ENCODE measurements at regions not wholly inside any gene's neighbourhood (a gene's known extent, or its start where the extent isn't known, plus 50 kb on each side); places are given as distances from the start of the nearest gene placed in this dataset.

DNA sequence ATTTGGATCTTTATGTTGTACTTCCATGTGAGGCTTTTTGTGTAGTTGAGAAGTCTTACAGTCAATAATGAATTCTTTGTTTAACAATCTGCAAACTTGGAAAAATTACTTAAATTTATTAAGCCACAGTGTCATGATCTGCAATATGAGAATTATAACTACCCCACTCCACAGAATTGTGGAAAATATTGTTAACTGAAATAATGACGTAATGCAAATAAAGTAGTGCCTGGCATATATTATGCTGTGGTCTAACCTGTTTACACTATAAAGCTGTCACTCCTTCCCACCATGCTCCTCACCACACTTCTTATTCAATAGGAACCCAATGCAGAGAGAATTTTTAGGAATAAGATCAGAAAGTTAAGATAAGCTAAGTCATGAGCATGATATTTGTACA, 632.1 kb upstream of the GALNTL6 start:
- POLR2A ChIA-PET: no interaction called here
- TF ChIP-seq MXD4 (CRISPR knock-in tag; IDR thresholded peaks at IDR 0.05; ENCODE audit: borderline replicate concordance) (no peak), IRF2 (CRISPR knock-in tag; IDR thresholded peaks at IDR 0.05; ENCODE audit: borderline replicate concordance, low read depth) (no peak), OVOL2 (CRISPR knock-in tag; IDR thresholded peaks at IDR 0.05; ENCODE audit: borderline replicate concordance) (no peak)
- ATAC-seq (no peak), DNase-seq (ENCODE audit: low spot score) (no peak)
- no peaks in the 10 kb centered on the region for H3K4me1 Mint-ChIP-seq
- H3K36me3 Mint-ChIP-seq: no peaks in the 10 kb centered on the region
- H3K27me3 Mint-ChIP-seq (ENCODE audit: low read depth): no peaks in the 10 kb centered on the region
- H3K4me3 Mint-ChIP-seq: no peak overlapping the region
- peaks cover 6% of the 10 kb centered on the region for H3K9me3 Mint-ChIP-seq
- CTCF ChIA-PET: no interaction called here
- no peak overlapping the region for H3K27ac Mint-ChIP-seq

- H3K27ac Mint-ChIP-seq: no peak overlapping the region
- H3K36me3 Mint-ChIP-seq: peaks cover 8% of the 10 kb centered on the region; the same call in 1 of the 2 replicates
- H3K27me3 Mint-ChIP-seq (ENCODE audit: low read depth): no peaks in the 10 kb centered on the region
- no peak overlapping the region for H3K4me3 Mint-ChIP-seq
- no peak for DNase-seq (ENCODE audit: low spot score)
- ChIA-PET POLR2A (no interaction called here), CTCF (no interaction called here)
- H3K4me1 Mint-ChIP-seq: no peaks in the 10 kb centered on the region; the same call in 1 of the 2 replicates
- ATAC-seq: no peak
- H3K9me3 Mint-ChIP-seq: peaks cover 14% of the 10 kb centered on the region
- no peak for TF ChIP-seq NFATC4 (CRISPR knock-in tag; IDR thresholded peaks at IDR 0.05)
- TF ChIP-seq, protein P1, sequence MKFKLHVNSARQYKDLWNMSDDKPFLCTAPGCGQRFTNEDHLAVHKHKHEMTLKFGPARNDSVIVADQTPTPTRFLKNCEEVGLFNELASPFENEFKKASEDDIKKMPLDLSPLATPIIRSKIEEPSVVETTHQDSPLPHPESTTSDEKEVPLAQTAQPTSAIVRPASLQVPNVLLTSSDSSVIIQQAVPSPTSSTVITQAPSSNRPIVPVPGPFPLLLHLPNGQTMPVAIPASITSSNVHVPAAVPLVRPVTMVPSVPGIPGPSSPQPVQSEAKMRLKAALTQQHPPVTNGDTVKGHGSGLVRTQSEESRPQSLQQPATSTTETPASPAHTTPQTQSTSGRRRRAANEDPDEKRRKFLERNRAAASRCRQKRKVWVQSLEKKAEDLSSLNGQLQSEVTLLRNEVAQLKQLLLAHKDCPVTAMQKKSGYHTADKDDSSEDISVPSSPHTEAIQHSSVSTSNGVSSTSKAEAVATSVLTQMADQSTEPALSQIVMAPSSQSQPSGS (CRISPR knock-in tag; IDR thresholded peaks at IDR 0.05; ENCODE audit: borderline replicate concordance, low read depth): no peak
- no peak for TF ChIP-seq ETV6 (CRISPR knock-in tag; IDR thresholded peaks at IDR 0.05)
- TF ChIP-seq ZNF219 (CRISPR knock-in tag; IDR thresholded peaks at IDR 0.05; ENCODE audit: borderline replicate concordance): no peak
- TF ChIP-seq USF2 (CRISPR knock-in tag; IDR thresholded peaks at IDR 0.05): no peak
- TF ChIP-seq, protein P2, sequence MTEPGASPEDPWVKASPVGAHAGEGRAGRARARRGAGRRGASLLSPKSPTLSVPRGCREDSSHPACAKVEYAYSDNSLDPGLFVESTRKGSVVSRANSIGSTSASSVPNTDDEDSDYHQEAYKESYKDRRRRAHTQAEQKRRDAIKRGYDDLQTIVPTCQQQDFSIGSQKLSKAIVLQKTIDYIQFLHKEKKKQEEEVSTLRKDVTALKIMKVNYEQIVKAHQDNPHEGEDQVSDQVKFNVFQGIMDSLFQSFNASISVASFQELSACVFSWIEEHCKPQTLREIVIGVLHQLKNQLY (CRISPR knock-in tag; IDR thresholded peaks at IDR 0.05): no peak
- TF ChIP-seq RELA (CRISPR knock-in tag; IDR thresholded peaks at IDR 0.05; ENCODE audit: borderline replicate concordance): no peak
- no peak for TF ChIP-seq MXD4 (CRISPR knock-in tag; IDR thresholded peaks at IDR 0.05; ENCODE audit: borderline replicate concordance)
- TF ChIP-seq, protein P3, sequence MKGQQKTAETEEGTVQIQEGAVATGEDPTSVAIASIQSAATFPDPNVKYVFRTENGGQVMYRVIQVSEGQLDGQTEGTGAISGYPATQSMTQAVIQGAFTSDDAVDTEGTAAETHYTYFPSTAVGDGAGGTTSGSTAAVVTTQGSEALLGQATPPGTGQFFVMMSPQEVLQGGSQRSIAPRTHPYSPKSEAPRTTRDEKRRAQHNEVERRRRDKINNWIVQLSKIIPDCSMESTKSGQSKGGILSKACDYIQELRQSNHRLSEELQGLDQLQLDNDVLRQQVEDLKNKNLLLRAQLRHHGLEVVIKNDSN (CRISPR knock-in tag; IDR thresholded peaks at IDR 0.05): no peak
- TF ChIP-seq TP53 (CRISPR knock-in tag; IDR thresholded peaks at IDR 0.05): no peak
- no peak for TF ChIP-seq KAT7 (CRISPR knock-in tag; IDR thresholded peaks at IDR 0.05; ENCODE audit: borderline replicate concordance)
- TF ChIP-seq, protein P4, sequence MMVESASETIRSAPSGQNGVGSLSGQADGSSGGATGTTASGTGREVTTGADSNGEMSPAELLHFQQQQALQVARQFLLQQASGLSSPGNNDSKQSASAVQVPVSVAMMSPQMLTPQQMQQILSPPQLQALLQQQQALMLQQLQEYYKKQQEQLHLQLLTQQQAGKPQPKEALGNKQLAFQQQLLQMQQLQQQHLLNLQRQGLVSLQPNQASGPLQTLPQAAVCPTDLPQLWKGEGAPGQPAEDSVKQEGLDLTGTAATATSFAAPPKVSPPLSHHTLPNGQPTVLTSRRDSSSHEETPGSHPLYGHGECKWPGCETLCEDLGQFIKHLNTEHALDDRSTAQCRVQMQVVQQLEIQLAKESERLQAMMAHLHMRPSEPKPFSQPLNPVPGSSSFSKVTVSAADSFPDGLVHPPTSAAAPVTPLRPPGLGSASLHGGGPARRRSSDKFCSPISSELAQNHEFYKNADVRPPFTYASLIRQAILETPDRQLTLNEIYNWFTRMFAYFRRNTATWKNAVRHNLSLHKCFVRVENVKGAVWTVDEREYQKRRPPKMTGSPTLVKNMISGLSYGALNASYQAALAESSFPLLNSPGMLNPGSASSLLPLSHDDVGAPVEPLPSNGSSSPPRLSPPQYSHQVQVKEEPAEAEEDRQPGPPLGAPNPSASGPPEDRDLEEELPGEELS (CRISPR knock-in tag; IDR thresholded peaks at IDR 0.05): no peak
- TF ChIP-seq FOXJ3 (CRISPR knock-in tag; IDR thresholded peaks at IDR 0.05; ENCODE audit: borderline replicate concordance): no peak
- no peak for TF ChIP-seq AR (CRISPR knock-in tag; IDR thresholded peaks at IDR 0.05)
Measured at GRCh38 chr4:171170671-171171070, 642.5 kb upstream of the GALNTL6 start.
